ENCODE measurements at regions not wholly inside any gene's neighbourhood (a gene's known extent, or its start where the extent isn't known, plus 50 kb on each side); places are given as distances from the start of the nearest gene placed in this dataset.

GRCh38 chr10:131038056-131038455, 273.5 kb downstream of the TCERG1L start:
- TF ChIP-seq EZH2 (IDR thresholded peaks at IDR 0.05; ENCODE audit: low read depth, unreplicated experiment), result no peak
- TF ChIP-seq REST (IDR thresholded peaks at IDR 0.05; ENCODE audit: unreplicated experiment), result no peak
- no peak for TF ChIP-seq CTCF (conservative IDR thresholded peaks at IDR 0.05; ENCODE audit: low read depth in 2 of 2)
- TF ChIP-seq ZNF114 (CRISPR knock-in tag; IDR thresholded peaks at IDR 0.05), result no peak
- no peak for TF ChIP-seq POLR2AphosphoS5 (IDR thresholded peaks at IDR 0.05; ENCODE audit: low read depth)
- no peak for TF ChIP-seq CREB1 (CRISPR knock-in tag; IDR thresholded peaks at IDR 0.05; ENCODE audit: low read depth)
- TF ChIP-seq EZH2phosphoT487 (IDR thresholded peaks at IDR 0.05; ENCODE audit: unreplicated experiment), result no peak
- TF ChIP-seq STAT1 (IDR thresholded peaks at IDR 0.05; ENCODE audit: unreplicated experiment), result no peak
- TF ChIP-seq ZNF331 (CRISPR knock-in tag; IDR thresholded peaks at IDR 0.05; ENCODE audit: low read depth), result no peak
- no peak for TF ChIP-seq ETS1 (IDR thresholded peaks at IDR 0.05)
- no peak for TF ChIP-seq JUNB (IDR thresholded peaks at IDR 0.05; ENCODE audit: unreplicated experiment)
- TF ChIP-seq NANOG (IDR thresholded peaks at IDR 0.05; ENCODE audit: borderline replicate concordance), result no peak
- TF ChIP-seq ZNF462 (CRISPR knock-in tag; IDR thresholded peaks at IDR 0.05), result no peak

All from GM23338 (cell line).